Lower lobe of right lung (tissue), 2 donors: ENCODE measurements at regions not wholly inside any gene's neighbourhood (a gene's known extent, or its start where the extent isn't known, plus 50 kb on each side); places are given as distances from the start of the nearest gene placed in this dataset.
A peak's percentile ranks its signal among the peaks of the same experiment; 100 is the strongest.
"Not testable (repeated sequence)": the region's sequence is repeated elsewhere in the genome, so short reads cannot be mapped to it uniquely, and the experiment has no call there.

Source experiments
- ATAC-seq, 2 donors: fragments of 200-7000 bp; cut with Tn5 transposase; one replicate each; pipeline ENCODE4 v1.9.1; 2020 to 2022; ENCODE audit warnings: mild to moderate bottlenecking in 2 of 2, moderate library complexity in 2 of 2
- DNase-seq: peaks from one replicate; pipeline ENCODE4 v3.0.0-alpha.2; 2020
- H3K27ac ChIP-seq: fragments of 200-600 bp; one replicate; pipeline ENCODE4 v1.8.0; 2022
- H3K27me3 ChIP-seq: fragments of 200-600 bp; one replicate; pipeline ENCODE4 v1.8.0; 2022; ENCODE audit warnings: low read depth
- H3K36me3 ChIP-seq: fragments of 200-600 bp; one replicate; pipeline ENCODE4 v1.8.0; 2022; ENCODE audit warnings: mild to moderate bottlenecking
- H3K4me1 ChIP-seq: fragments of 200-600 bp; one replicate; pipeline ENCODE4 v1.8.0; 2022
- H3K4me3 ChIP-seq: fragments of 200-600 bp; one replicate; pipeline ENCODE4 v1.8.0; 2022; ENCODE audit warnings: mild to moderate bottlenecking
- H3K9me3 ChIP-seq: fragments of 200-600 bp; one replicate; pipeline ENCODE4 v1.8.0; 2022
- CTCF ChIP-seq: fragments of 200-600 bp; IDR thresholded peaks from one replicate; pipeline ENCODE4 v1.8.0; 2022; ENCODE audit warnings: antibody characterized with exemption, mild to moderate bottlenecking
- intact Hi-C: fragments of 100-400 bp; cut with DNase I; formaldehyde crosslinking; loops from one replicate; pipeline ENCODE4 v1.11.0; 2022
- donor health status: DM: no; HTN: yes; CAD: no; lungs with severe emphysema.

- ATAC-seq = no peak
Measured at GRCh38 chr10:35827783-35828182, 185.7 kb upstream of the FZD8 start.

GRCh38 chr10:35824704-35825103 lies 182.6 kb upstream of the FZD8 start:
- ATAC-seq (no peak), DNase-seq (no peak)
- H3K4me1 ChIP-seq = no peaks in the 10 kb centered on the region
- H3K27ac ChIP-seq = no peak overlapping the region
- TF ChIP-seq CTCF = no peak
- no peaks in the 10 kb centered on the region for H3K9me3 ChIP-seq
- no peaks in the 10 kb centered on the region for H3K36me3 ChIP-seq
- H3K27me3 ChIP-seq = no peaks in the 10 kb centered on the region
- H3K4me3 ChIP-seq = no peak overlapping the region
- intact Hi-C loops = no loop called here

More at GRCh38 chr10:35827783-35828182, 185.7 kb upstream of the FZD8 start:
- Histone ChIP-seq H3K9me3 (no peaks in the 10 kb centered on the region), H3K27ac (no peak overlapping the region), H3K4me1 (no peaks in the 10 kb centered on the region), H3K36me3 (no peaks in the 10 kb centered on the region), H3K4me3 (no peak overlapping the region), H3K27me3 (no peaks in the 10 kb centered on the region)
- no peak for DNase-seq
- TF ChIP-seq CTCF = no peak
- intact Hi-C loops = no loop called here

- H3K27ac ChIP-seq = no peak overlapping the region
- H3K9me3 ChIP-seq = no peaks in the 10 kb centered on the region
- H3K36me3 ChIP-seq = no peaks in the 10 kb centered on the region
- no peaks in the 10 kb centered on the region for H3K27me3 ChIP-seq
- no peak overlapping the region for H3K4me3 ChIP-seq
- H3K4me1 ChIP-seq = no peaks in the 10 kb centered on the region
- DNase-seq (peak; percentile 80), ATAC-seq (peak; percentile 91)
- intact Hi-C loops = no loop called here
- TF ChIP-seq CTCF = no peak
Measured at GRCh38 chr10:35822316-35822715, 180.2 kb upstream of the FZD8 start.

GRCh38 chr10:35821339-35821911 lies 179.3 kb upstream of the FZD8 start:
- no peak for TF ChIP-seq CTCF
- no peaks in the 10 kb centered on the region for H3K27me3 ChIP-seq
- ATAC-seq (no peak), DNase-seq (no peak)
- no peaks in the 10 kb centered on the region for H3K4me1 ChIP-seq
- H3K9me3 ChIP-seq = no peaks in the 10 kb centered on the region
- no peak overlapping the region for H3K4me3 ChIP-seq
- no peak overlapping the region for H3K27ac ChIP-seq
- intact Hi-C loops = no loop called here
- no peaks in the 10 kb centered on the region for H3K36me3 ChIP-seq

GRCh38 chr10:35819736-35820135 lies 177.6 kb upstream of the FZD8 start:
- Histone ChIP-seq H3K4me1 (no peaks in the 10 kb centered on the region), H3K4me3 (no peak overlapping the region), H3K27me3 (no peaks in the 10 kb centered on the region), H3K9me3 (no peaks in the 10 kb centered on the region), H3K36me3 (no peaks in the 10 kb centered on the region), H3K27ac (no peak overlapping the region)
- intact Hi-C loops = no loop called here
- DNase-seq (no peak), ATAC-seq (no peak)
- TF ChIP-seq CTCF = no peak

GRCh38 chr10:35819011-35819410 lies 176.9 kb upstream of the FZD8 start:
- intact Hi-C loops = no loop called here
- no peaks in the 10 kb centered on the region for H3K4me1 ChIP-seq
- H3K27me3 ChIP-seq = no peaks in the 10 kb centered on the region
- H3K27ac ChIP-seq = no peak overlapping the region
- H3K9me3 ChIP-seq = no peaks in the 10 kb centered on the region
- DNase-seq (no peak), ATAC-seq (no peak)
- H3K4me3 ChIP-seq = no peak overlapping the region
- TF ChIP-seq CTCF = no peak
- no peaks in the 10 kb centered on the region for H3K36me3 ChIP-seq

- ATAC-seq, H3K36me3 ChIP-seq, DNase-seq, H3K4me1 ChIP-seq, H3K27me3 ChIP-seq, H3K27ac ChIP-seq, intact Hi-C loops, H3K9me3 ChIP-seq, H3K4me3 ChIP-seq: not testable (repeated sequence)
Measured at GRCh38 chr10:35817109-35817508, 175.0 kb upstream of the FZD8 start.
